ENCODE measurements at regions not wholly inside any gene's neighbourhood (a gene's known extent, or its start where the extent isn't known, plus 50 kb on each side); places are given as distances from the start of the nearest gene placed in this dataset.
A peak's percentile ranks its signal among the peaks of the same experiment; 100 is the strongest.
"Not testable (repeated sequence)": the region's sequence is repeated elsewhere in the genome, so short reads cannot be mapped to it uniquely, and the experiment has no call there.

- DNase-seq: no peak
Observed at GRCh38 chr3:17865631-17866030, 123.2 kb upstream of the TBC1D5 start.

GRCh38 chr3:17861476-17861875, 119.0 kb upstream of the TBC1D5 start:
- DNase-seq: no peak

GRCh38 chr3:17860840-17861471, 118.5 kb upstream of the TBC1D5 start:
- DNase-seq: not testable (repeated sequence)

GRCh38 chr3:17852217-17852616, 109.8 kb upstream of the TBC1D5 start:
- no peak for DNase-seq

- no peak for DNase-seq
Observed at GRCh38 chr3:17850448-17850847, 108.0 kb upstream of the TBC1D5 start.

- DNase-seq: no peak
Observed at GRCh38 chr3:17848102-17848501, 105.7 kb upstream of the TBC1D5 start.

- DNase-seq: no peak
Observed at GRCh38 chr3:17847156-17847555, 104.7 kb upstream of the TBC1D5 start.

- DNase-seq: no peak
Observed at GRCh38 chr3:17846466-17846865, 104.0 kb upstream of the TBC1D5 start.

GRCh38 chr3:17845026-17845812, 102.8 kb upstream of the TBC1D5 start:
- DNase-seq: no peak

- DNase-seq: no peak
Observed at GRCh38 chr3:17844236-17844635, 101.8 kb upstream of the TBC1D5 start.

- DNase-seq: peak; percentile 53 to 59
Observed at GRCh38 chr3:17841190-17841828, 98.9 kb upstream of the TBC1D5 start.

- DNase-seq: no peak
Observed at GRCh38 chr3:17840651-17841050, 98.2 kb upstream of the TBC1D5 start.

- no peak for DNase-seq
Observed at GRCh38 chr3:17840126-17840525, 97.7 kb upstream of the TBC1D5 start.

- DNase-seq: no peak
Observed at GRCh38 chr3:17836919-17837318, 94.5 kb upstream of the TBC1D5 start.

- no peak for DNase-seq
Observed at GRCh38 chr3:17836092-17836491, 93.7 kb upstream of the TBC1D5 start.

- DNase-seq: no peak
Observed at GRCh38 chr3:17833786-17834559, 91.5 kb upstream of the TBC1D5 start.

GRCh38 chr3:17832016-17832415, 89.6 kb upstream of the TBC1D5 start:
- DNase-seq: no peak

- no peak for DNase-seq
Observed at GRCh38 chr3:17831366-17831765, 88.9 kb upstream of the TBC1D5 start.

GRCh38 chr3:17830788-17831187, 88.4 kb upstream of the TBC1D5 start:
- no peak for DNase-seq

GRCh38 chr3:17828388-17828787, 86.0 kb upstream of the TBC1D5 start:
- DNase-seq: no peak

GRCh38 chr3:17825298-17825697, 82.9 kb upstream of the TBC1D5 start:
- no peak for DNase-seq

- DNase-seq: no peak
Observed at GRCh38 chr3:17823816-17824215, 81.4 kb upstream of the TBC1D5 start.

GRCh38 chr3:17823036-17823435, 80.6 kb upstream of the TBC1D5 start:
- DNase-seq: no peak

All from NCI-H2081 (cell line).